Calu3 (cell line): ENCODE measurements at regions not wholly inside any gene's neighbourhood (a gene's known extent, or its start where the extent isn't known, plus 50 kb on each side); places are given as distances from the start of the nearest gene placed in this dataset.
"Not testable (repeated sequence)": the region's sequence is repeated elsewhere in the genome, so short reads cannot be mapped to it uniquely, and the experiment has no call there.

ENCODE experiments used
- BruUV-seq: library from RNA; stranded (reverse); fragments of 400-500 nt; replicated peaks from 2 replicates; lab custom pipeline; 2021; lab: Mats Ljungman, UMichigan
- CTCF ChIA-PET: fragments of 300-600 bp; sonication (Branson Sonifier 250); formaldehyde crosslinking; loops from one replicate; lab custom pipeline; 2022; ENCODE audit warnings: antibody characterized with exemption; lab: Charles Lee
- DNase-seq: peaks from one replicate; pipeline ENCODE4 v3.0.0; 2022
- H3K27ac Mint-ChIP-seq: one replicate; pipeline ENCODE4 v1.8.0; 2022; ENCODE audit warnings: mixed read lengths; ENCODE audit not compliant: unreplicated experiment
- H3K27me3 Mint-ChIP-seq: one replicate; pipeline ENCODE4 v1.8.0; 2022; ENCODE audit warnings: mixed read lengths; ENCODE audit not compliant: unreplicated experiment
- H3K36me3 Mint-ChIP-seq: one replicate; pipeline ENCODE4 v1.8.0; 2022; ENCODE audit warnings: mild to moderate bottlenecking, moderate library complexity, mixed read lengths; ENCODE audit not compliant: insufficient read depth, unreplicated experiment
- H3K4me1 Mint-ChIP-seq: one replicate; pipeline ENCODE4 v1.8.0; 2022; ENCODE audit warnings: mild to moderate bottlenecking, low read depth, mixed read lengths; ENCODE audit not compliant: unreplicated experiment
- H3K4me3 Mint-ChIP-seq: one replicate; pipeline ENCODE4 v1.8.0; 2022; ENCODE audit warnings: mild to moderate bottlenecking, low read depth, moderate library complexity, mixed read lengths; ENCODE audit not compliant: unreplicated experiment
- H3K9me3 Mint-ChIP-seq: one replicate; pipeline ENCODE4 v1.8.0; 2022; ENCODE audit warnings: low read depth, mixed read lengths; ENCODE audit not compliant: unreplicated experiment
- CTCF ChIP-seq: fragments of 200-600 bp; IDR thresholded peaks from one replicate; pipeline ENCODE4 v1.8.0; 2022; ENCODE audit warnings: antibody characterized with exemption; ENCODE audit not compliant: unreplicated experiment
- intact Hi-C: fragments of 100-400 bp; cut with micrococcal nuclease; formaldehyde crosslinking; loops from one replicate; pipeline ENCODE4 v1.10.0; 2022; ENCODE audit not compliant: unreplicated experiment

- no TSS peak for BruUV-seq
- no peaks in the 10 kb centered on the region for H3K4me1 Mint-ChIP-seq
- CTCF ChIA-PET, result no interaction called here
- H3K36me3 Mint-ChIP-seq, result no peaks in the 10 kb centered on the region
- H3K4me3 Mint-ChIP-seq, result no peak overlapping the region
- no peaks in the 10 kb centered on the region for H3K27me3 Mint-ChIP-seq
- intact Hi-C loops, result no loop called here
- DNase-seq, result no peak
- H3K9me3 Mint-ChIP-seq, result no peaks in the 10 kb centered on the region
- TF ChIP-seq CTCF, result no peak
- H3K27ac Mint-ChIP-seq, result no peak overlapping the region
Measured at GRCh38 chr5:25330721-25331120, 685.9 kb upstream of the CDH10 start.

GRCh38 chr5:25327172-25327571, 682.4 kb upstream of the CDH10 start:
- intact Hi-C loops, result no loop called here
- CTCF ChIA-PET, result no interaction called here
- TF ChIP-seq CTCF, result no peak
- H3K27ac Mint-ChIP-seq, result no peak overlapping the region
- no TSS peak for BruUV-seq
- no peaks in the 10 kb centered on the region for H3K4me1 Mint-ChIP-seq
- no peaks in the 10 kb centered on the region for H3K27me3 Mint-ChIP-seq
- H3K36me3 Mint-ChIP-seq, result no peaks in the 10 kb centered on the region
- H3K9me3 Mint-ChIP-seq, result peaks cover 2% of the 10 kb centered on the region
- DNase-seq, result no peak
- H3K4me3 Mint-ChIP-seq, result no peak overlapping the region

DNA sequence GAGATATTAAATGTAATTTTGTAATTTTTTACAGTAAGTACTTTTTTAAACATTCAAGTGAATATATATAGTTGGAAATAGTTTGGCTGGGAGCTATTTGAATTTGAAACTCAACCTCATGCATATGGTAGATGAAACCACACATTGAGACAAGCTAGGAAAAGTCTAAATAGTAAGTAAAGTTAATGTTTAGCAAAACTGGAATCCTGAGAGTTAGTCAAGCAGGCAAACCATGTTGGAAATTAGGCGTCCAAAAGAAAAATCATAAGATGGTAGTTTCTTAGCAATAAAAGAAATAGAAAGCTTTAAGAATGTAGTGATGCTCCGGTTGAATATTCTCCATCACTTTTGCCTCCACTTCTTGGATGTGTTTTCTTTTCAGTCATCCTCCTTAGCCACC, 657.1 kb upstream of the CDH10 start:
- H3K9me3 Mint-ChIP-seq, result peaks cover 11% of the 10 kb centered on the region
- DNase-seq, result no peak
- no peaks in the 10 kb centered on the region for H3K36me3 Mint-ChIP-seq
- TF ChIP-seq CTCF, result no peak
- no peak overlapping the region for H3K4me3 Mint-ChIP-seq
- H3K4me1 Mint-ChIP-seq, result no peaks in the 10 kb centered on the region
- CTCF ChIA-PET, result no interaction called here
- H3K27ac Mint-ChIP-seq, result no peak overlapping the region
- intact Hi-C loops, result no loop called here
- no peaks in the 10 kb centered on the region for H3K27me3 Mint-ChIP-seq
- BruUV-seq, result no TSS peak

DNA sequence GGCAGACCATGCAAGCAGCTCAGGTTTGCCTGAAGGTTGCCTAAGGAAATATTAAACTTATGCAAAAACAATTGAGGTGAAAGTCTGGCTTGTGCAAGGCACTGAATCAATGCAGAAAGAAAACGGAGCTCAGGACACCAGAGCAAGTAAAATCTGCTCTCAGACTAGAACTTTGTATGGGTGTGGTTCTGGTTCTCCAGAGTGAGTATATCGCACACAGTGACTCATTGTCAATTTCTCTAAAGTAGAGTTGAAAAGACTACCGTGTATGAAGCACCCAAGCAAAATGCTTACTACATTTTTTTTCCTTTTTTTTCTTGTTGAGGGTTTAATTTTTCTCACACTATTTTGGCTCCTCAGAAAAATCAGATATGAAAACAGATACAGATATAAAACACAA, 650.3 kb upstream of the CDH10 start:
- H3K36me3 Mint-ChIP-seq, result no peaks in the 10 kb centered on the region
- no TSS peak for BruUV-seq
- intact Hi-C loops, result loop anchor here (1.0 kb wide), 1 partner anchor 22 kb away; no protein-coding TSS in a partner anchor
- no peak overlapping the region for H3K4me3 Mint-ChIP-seq
- DNase-seq, result no peak
- H3K27ac Mint-ChIP-seq, result no peak overlapping the region
- no peaks in the 10 kb centered on the region for H3K4me1 Mint-ChIP-seq
- peaks cover 13% of the 10 kb centered on the region for H3K9me3 Mint-ChIP-seq
- no peak for TF ChIP-seq CTCF
- H3K27me3 Mint-ChIP-seq, result no peaks in the 10 kb centered on the region
- CTCF ChIA-PET, result no interaction called here

- H3K9me3 Mint-ChIP-seq, H3K27ac Mint-ChIP-seq, H3K36me3 Mint-ChIP-seq, H3K4me1 Mint-ChIP-seq, intact Hi-C loops, DNase-seq, BruUV-seq, H3K27me3 Mint-ChIP-seq, CTCF ChIA-PET, H3K4me3 Mint-ChIP-seq: not testable (repeated sequence)
Measured at GRCh38 chr5:25289766-25290165, 645.0 kb upstream of the CDH10 start.
